GM10266 (cell line): ENCODE measurements at regions not wholly inside any gene's neighbourhood (a gene's known extent, or its start where the extent isn't known, plus 50 kb on each side); places are given as distances from the start of the nearest gene placed in this dataset.

ENCODE experiments used
- DNase-seq: peaks from one replicate; pipeline ENCODE4 v3.0.0; 2012; ENCODE audit errors: extremely low spot score
- CTCF ChIP-seq: IDR thresholded peaks from 2 replicates; pipeline ENCODE4 v1.5.1; 2012; ENCODE audit warnings: mild to moderate bottlenecking, low read depth; ENCODE audit not compliant: control insufficient read depth, insufficient read depth; ENCODE audit errors: missing control alignments

GRCh38 chr1:80413969-80414368 lies 1386.8 kb upstream of the ADGRL2 start:
- no peak for TF ChIP-seq CTCF
- no peak for DNase-seq

GRCh38 chr1:80410233-80410632 lies 1390.5 kb upstream of the ADGRL2 start:
- TF ChIP-seq CTCF = no peak
- DNase-seq = no peak

GRCh38 chr1:80403471-80403893 lies 1397.0 kb upstream of the ADGRL4 start:
- TF ChIP-seq CTCF = no peak
- no peak for DNase-seq

GRCh38 chr1:80402625-80403024 lies 1396.1 kb upstream of the ADGRL4 start:
- no peak for TF ChIP-seq CTCF
- no peak for DNase-seq

GRCh38 chr1:80401757-80402156 lies 1395.2 kb upstream of the ADGRL4 start:
- TF ChIP-seq CTCF = no peak
- DNase-seq = no peak

- TF ChIP-seq CTCF = no peak
- DNase-seq = no peak
These were observed 1386.0 kb upstream of the ADGRL4 start for GRCh38 chr1:80392529-80392928.

GRCh38 chr1:80385650-80386049 lies 1379.1 kb upstream of the ADGRL4 start:
- TF ChIP-seq CTCF = no peak
- DNase-seq = no peak
